ENCODE measurements at regions not wholly inside any gene's neighbourhood (a gene's known extent, or its start where the extent isn't known, plus 50 kb on each side); places are given as distances from the start of the nearest gene placed in this dataset.

- TF ChIP-seq CTCF (conservative IDR thresholded peaks at IDR 0.05; ENCODE audit: low read length), result no peak
- TF ChIP-seq EZH2phosphoT487 (IDR thresholded peaks at IDR 0.05; ENCODE audit: borderline replicate concordance, low read depth, low read length), result no peak
These were observed 1112.1 kb downstream of the RPA4 start for GRCh38 chrX:97995834-97996233.
